Esophagus squamous epithelium (tissue), 5 donors: ENCODE measurements at regions not wholly inside any gene's neighbourhood (a gene's known extent, or its start where the extent isn't known, plus 50 kb on each side); places are given as distances from the start of the nearest gene placed in this dataset.
"Not testable (repeated sequence)": the region's sequence is repeated elsewhere in the genome, so short reads cannot be mapped to it uniquely, and the experiment has no call there.

Experiments used
- DNase-seq: peaks from one replicate; lab custom pipeline; 2025; lab: John Stamatoyannopoulos, UW
- H3K27ac ChIP-seq, 4 donors: fragments of 200-600 bp; sonication (generic); one replicate each; pipeline ENCODE4 v1.5.1; 2016 to 2019; ENCODE audit warnings: mild to moderate bottlenecking in 1 of 4
- H3K27me3 ChIP-seq, 4 donors: fragments of 200-600 bp; sonication (generic); 1 replicate in 3 of 4; 2 replicates in 1 of 4; pipeline versions ENCODE4 v1.5.1 to v1.6.0; 2017 to 2021; ENCODE audit warnings: antibody characterized with exemption in 1 of 4
- H3K36me3 ChIP-seq, 3 donors: fragments of 200-600 bp; sonication (generic); one replicate each; pipeline ENCODE4 v1.5.1; 2016 to 2019
- H3K4me1 ChIP-seq, 3 donors: fragments of 200-600 bp; sonication (generic); one replicate each; pipeline ENCODE4 v1.5.1; 2017 to 2019
- H3K4me3 ChIP-seq, 4 donors: fragments of 200-600 bp; sonication (generic); 1 replicate in 3 of 4; 2 replicates in 1 of 4; pipeline ENCODE4 v1.5.1; 2016 to 2019; ENCODE audit warnings: mild to moderate bottlenecking in 2 of 4, moderate library complexity in 1 of 4
- H3K9me3 ChIP-seq, 3 donors: fragments of 200-600 bp; sonication (generic); one replicate each; pipeline ENCODE4 v1.5.1; 2016 to 2019
- POLR2A ChIP-seq, 4 donors: fragments of 450-650 bp; IDR thresholded peaks; one replicate each; pipeline ENCODE4 v1.6.1; 2017; ENCODE audit warnings: antibody characterized with exemption in 4 of 4, mild to moderate bottlenecking in 4 of 4, moderate library complexity in 3 of 4
- WGBS, 2 donors: methylation state at CpG; one replicate each; pipeline ENCODE4 v1.1.5; 2018; 5-methylcytosine and 5-hydroxymethylcytosine counted together
- intact Hi-C: fragments of 100-400 bp; cut with DNase I; formaldehyde crosslinking; loops from one replicate; pipeline ENCODE4 v1.15.0; 2022
- TF ChIP-seq, protein P1 (sequence below), 6 experiments: fragments of 450-650 bp in 4 of 6; fragments of 200-600 bp in 2 of 6; sonication (generic) in 2 of 6; IDR thresholded peaks; one replicate each; pipeline ENCODE4 v1.5.1; 2016 to 2019; ENCODE audit warnings: antibody characterized with exemption in 6 of 6, mild to moderate bottlenecking in 4 of 6, moderate library complexity in 4 of 6
- donor health status: DM: yes; HTN: yes; CAD: no.

DNA sequence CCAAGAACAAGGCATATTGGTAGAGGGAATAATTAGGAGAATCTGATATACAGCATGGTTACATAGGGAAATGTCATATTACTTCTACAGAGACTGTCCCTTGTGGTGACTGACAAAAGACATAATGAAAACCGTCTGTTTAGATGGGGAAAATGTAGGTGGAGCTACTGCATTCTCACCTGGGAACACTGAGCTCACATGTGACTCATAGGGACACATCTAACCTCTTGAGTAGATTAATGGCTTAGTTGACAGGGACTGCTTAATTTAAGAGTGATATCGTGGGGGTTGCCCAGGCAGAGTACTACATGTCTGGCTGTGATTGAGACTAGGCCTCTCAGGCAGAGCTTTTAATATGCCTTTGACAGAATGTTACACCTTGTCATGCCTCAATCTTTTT is 235.3 kb upstream of the ZFP64 start:
- Histone ChIP-seq H3K27ac (no peak overlapping the region), H3K4me3 (no peak overlapping the region), H3K9me3 (peaks cover 0 to 6% (median 0%) of the 10 kb centered on the region in 3 donors), H3K36me3 (no peaks in the 10 kb centered on the region), H3K27me3 (no peaks in the 10 kb centered on the region), H3K4me1 (peaks cover 0 to 4% (median 0%) of the 10 kb centered on the region in 3 donors)
- 26 to 65% methylated on average over 2 of the region's 2 CpGs for WGBS, 2 donors
- intact Hi-C loops = no loop called here
- DNase-seq = no peak
- no peak for TF ChIP-seq POLR2A (IDR thresholded peaks at IDR 0.05)
- TF ChIP-seq, protein P1, sequence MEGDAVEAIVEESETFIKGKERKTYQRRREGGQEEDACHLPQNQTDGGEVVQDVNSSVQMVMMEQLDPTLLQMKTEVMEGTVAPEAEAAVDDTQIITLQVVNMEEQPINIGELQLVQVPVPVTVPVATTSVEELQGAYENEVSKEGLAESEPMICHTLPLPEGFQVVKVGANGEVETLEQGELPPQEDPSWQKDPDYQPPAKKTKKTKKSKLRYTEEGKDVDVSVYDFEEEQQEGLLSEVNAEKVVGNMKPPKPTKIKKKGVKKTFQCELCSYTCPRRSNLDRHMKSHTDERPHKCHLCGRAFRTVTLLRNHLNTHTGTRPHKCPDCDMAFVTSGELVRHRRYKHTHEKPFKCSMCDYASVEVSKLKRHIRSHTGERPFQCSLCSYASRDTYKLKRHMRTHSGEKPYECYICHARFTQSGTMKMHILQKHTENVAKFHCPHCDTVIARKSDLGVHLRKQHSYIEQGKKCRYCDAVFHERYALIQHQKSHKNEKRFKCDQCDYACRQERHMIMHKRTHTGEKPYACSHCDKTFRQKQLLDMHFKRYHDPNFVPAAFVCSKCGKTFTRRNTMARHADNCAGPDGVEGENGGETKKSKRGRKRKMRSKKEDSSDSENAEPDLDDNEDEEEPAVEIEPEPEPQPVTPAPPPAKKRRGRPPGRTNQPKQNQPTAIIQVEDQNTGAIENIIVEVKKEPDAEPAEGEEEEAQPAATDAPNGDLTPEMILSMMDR (IDR thresholded peaks at IDR 0.05) = no peak

DNA sequence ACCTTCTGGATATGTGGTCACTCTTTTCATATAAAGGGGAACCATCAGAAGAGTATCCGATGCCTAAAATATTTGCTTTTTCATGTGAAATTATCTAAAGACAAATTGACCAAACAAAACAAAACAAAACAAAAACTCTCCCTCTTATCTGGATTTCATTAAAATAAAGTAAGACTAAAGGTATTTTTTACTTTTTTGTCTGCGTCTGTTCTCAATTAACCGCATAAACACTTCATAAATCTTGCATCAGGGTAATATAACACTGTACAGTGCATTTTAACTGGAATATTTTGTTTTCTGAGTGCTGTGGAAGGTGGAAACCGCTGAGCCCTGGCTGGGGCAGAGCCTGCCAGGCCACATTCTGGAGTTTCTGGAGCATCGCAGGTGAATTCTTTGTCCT is 234.1 kb upstream of the ZFP64 start:
- Histone ChIP-seq H3K4me1 (peaks cover 0 to 4% (median 0%) of the 10 kb centered on the region in 3 donors), H3K27me3 (no peaks in the 10 kb centered on the region), H3K4me3 (no peak overlapping the region), H3K9me3 (peaks cover 0 to 6% (median 0%) of the 10 kb centered on the region in 3 donors), H3K27ac (no peak overlapping the region), H3K36me3 (no peaks in the 10 kb centered on the region)
- intact Hi-C loops = no loop called here
- TF ChIP-seq, protein P1 (IDR thresholded peaks at IDR 0.05) = no peak
- no peak for TF ChIP-seq POLR2A (IDR thresholded peaks at IDR 0.05)
- 51 to 55% methylated on average over 5 of the region's 5 CpGs for WGBS, 2 donors
- no peak for DNase-seq

DNA sequence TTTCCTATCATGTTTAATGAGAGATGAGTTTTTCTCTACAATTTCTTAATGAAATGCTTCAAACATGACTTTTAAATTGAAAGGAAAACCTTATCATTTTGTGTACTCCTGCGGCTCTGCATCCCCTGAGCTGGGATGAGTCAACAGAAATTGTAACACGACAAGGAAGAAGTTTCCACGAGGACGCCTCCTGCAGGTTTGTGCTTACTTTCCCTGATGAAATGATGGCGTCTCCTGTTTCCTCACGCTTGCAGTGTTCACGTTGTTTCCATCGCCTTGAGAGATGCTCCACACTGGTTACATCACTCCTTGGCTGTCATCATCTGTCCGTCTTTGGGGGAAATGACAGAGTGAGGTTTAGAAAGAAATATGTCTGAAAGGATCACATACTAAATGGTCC is 233.7 kb upstream of the ZFP64 start:
- H3K4me1 ChIP-seq = peaks cover 0 to 4% (median 0%) of the 10 kb centered on the region in 3 donors
- peaks cover 0 to 9% (median 0%) of the 10 kb centered on the region in 3 donors for H3K9me3 ChIP-seq
- no peak overlapping the region for H3K27ac ChIP-seq
- intact Hi-C loops = no loop called here
- no peak overlapping the region for H3K4me3 ChIP-seq
- DNase-seq = no peak
- 53 to 62% methylated on average over 9 of the region's 9 CpGs for WGBS, 2 donors
- no peaks in the 10 kb centered on the region for H3K27me3 ChIP-seq
- no peaks in the 10 kb centered on the region for H3K36me3 ChIP-seq
- TF ChIP-seq POLR2A (IDR thresholded peaks at IDR 0.05) = no peak
- TF ChIP-seq, protein P1 (IDR thresholded peaks at IDR 0.05) = no peak

DNA sequence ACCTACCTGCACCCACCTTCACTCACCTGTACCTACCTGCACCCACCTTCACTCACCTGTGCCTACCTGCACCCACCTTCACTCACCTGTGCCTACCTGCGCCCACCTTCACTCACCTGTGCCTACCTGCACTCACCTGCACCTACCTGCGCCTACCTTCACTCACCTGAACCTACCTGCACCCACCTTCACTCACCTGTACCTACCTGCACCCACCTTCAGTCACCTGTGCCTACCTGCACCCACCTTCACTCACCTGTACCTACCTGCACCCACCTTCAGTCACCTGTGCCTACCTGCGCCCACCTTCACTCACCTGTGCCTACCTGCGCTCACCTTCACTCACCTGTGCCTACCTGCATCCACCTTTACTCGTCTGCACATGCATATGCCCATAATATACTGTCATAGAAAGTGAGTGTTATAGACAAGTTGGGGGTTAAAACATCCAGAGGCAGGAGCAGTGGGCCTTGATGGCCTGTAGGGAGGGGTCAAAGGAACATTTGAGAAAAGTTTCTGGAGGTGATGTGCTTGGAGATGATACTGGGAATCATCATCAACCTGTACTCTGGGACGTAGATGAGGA is 232.9 kb upstream of the ZFP64 start:
- H3K27me3 ChIP-seq, H3K4me1 ChIP-seq, H3K4me3 ChIP-seq, H3K36me3 ChIP-seq, DNase-seq, H3K27ac ChIP-seq, intact Hi-C loops: not testable (repeated sequence)
- peaks cover 0 to 17% (median 4%) of the 10 kb centered on the region in 3 donors for H3K9me3 ChIP-seq
- WGBS, 2 donors = 67 to 80% methylated on average over 6 of the region's 6 CpGs

DNA sequence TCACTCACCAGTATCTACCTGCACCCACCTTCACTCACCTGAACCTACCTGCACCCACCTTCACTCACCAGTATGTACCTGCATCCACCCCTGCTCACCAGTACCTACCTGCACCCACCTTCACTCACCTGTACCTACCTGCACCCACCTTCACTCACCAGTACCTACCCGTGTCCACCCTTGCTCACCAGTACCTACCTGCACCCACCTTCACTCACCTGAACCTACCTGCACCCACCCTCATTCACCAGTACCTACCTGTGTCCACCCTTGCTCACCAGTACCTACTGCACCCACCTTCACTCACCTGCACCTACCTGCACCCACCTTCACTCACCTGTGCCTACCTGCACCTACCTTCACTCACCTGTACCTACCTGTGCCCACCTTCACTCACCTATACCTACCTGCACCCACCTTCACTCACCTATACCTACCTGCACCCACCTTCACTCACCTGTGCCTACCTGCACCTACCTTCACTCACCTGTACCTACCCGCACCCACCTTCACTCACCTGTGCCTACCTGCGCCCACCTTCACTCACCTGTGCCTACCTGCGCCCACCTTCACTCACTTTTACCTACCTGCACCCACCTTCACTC is 232.1 kb upstream of the ZFP64 start:
- H3K27ac ChIP-seq, H3K4me3 ChIP-seq, intact Hi-C loops, H3K36me3 ChIP-seq, DNase-seq, H3K27me3 ChIP-seq, H3K4me1 ChIP-seq: not testable (repeated sequence)
- H3K9me3 ChIP-seq = peaks cover 0 to 21% (median 6%) of the 10 kb centered on the region in 3 donors
- WGBS, 2 donors = 58 to 67% methylated on average over 4 of the region's 4 CpGs

DNA sequence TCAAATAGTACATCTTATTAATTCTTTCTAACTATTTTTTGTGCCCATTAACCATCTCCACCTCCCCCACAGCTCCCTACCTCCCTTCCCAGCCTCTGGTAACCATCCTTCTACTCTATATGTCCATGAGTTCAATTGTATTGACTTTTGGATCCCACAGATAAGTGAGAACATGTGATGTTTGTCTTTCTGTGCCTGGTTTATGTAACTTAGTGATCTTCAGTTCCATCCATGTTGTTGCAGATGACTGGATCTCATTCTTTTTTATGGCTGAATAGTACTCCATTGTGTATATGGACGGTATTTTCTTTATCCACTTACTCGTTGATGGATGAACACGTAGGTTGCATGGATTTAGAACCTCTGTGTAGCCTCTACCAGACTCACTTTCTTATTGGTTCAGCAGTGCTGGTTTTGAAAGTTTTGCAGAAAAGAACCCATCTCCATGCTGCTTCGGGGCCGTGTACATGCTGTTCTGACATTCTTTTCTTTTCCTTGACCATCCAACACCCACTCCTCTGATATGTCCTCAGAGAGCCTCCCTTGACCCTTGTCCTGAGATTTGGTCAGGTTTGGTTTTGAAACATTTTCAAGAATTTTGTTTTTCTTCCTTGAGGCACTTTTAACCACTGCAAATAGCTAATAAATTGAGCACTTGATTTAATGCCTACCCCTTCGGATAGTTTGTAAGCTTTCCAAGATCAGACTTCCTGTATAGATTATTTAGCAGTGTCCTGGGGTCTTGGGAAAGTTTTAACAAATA is 231.2 kb upstream of the ZFP64 start:
- H3K9me3 ChIP-seq = peaks cover 0 to 21% (median 6%) of the 10 kb centered on the region in 3 donors
- H3K4me1 ChIP-seq = peaks cover 0 to 4% (median 0%) of the 10 kb centered on the region in 3 donors
- H3K27ac ChIP-seq = no peak overlapping the region
- no peaks in the 10 kb centered on the region for H3K27me3 ChIP-seq
- WGBS, 2 donors = 61 to 62% methylated on average over 6 of the region's 6 CpGs
- no peak overlapping the region for H3K4me3 ChIP-seq
- H3K36me3 ChIP-seq = no peaks in the 10 kb centered on the region
- no peak for DNase-seq
- intact Hi-C loops = no loop called here
- TF ChIP-seq, protein P1 (IDR thresholded peaks at IDR 0.05) = no peak
- no peak for TF ChIP-seq POLR2A (IDR thresholded peaks at IDR 0.05)
